ENCODE measurements at regions not wholly inside any gene's neighbourhood (a gene's known extent, or its start where the extent isn't known, plus 50 kb on each side); places are given as distances from the start of the nearest gene placed in this dataset.

DNA sequence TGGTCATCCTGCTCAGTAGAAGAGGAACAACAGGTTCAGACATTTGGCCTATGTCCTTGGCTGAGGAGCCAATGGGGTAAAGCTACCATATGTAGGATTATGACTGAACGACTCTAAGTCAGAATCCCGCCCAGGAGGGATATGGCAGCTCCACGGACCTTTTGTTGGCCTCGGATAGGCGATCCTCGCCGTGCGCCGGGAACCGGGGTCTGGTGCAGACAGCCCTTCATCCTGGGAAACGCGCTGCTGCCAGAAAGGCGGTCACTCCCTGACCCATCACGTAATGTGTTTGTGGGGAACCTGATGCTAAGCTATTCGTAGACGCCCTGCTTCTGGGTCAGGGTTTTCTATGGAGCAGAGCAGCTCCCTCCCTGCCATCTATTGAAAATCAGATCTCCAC is 178.9 kb upstream of the ALG10B start:
- TF ChIP-seq, protein P1, sequence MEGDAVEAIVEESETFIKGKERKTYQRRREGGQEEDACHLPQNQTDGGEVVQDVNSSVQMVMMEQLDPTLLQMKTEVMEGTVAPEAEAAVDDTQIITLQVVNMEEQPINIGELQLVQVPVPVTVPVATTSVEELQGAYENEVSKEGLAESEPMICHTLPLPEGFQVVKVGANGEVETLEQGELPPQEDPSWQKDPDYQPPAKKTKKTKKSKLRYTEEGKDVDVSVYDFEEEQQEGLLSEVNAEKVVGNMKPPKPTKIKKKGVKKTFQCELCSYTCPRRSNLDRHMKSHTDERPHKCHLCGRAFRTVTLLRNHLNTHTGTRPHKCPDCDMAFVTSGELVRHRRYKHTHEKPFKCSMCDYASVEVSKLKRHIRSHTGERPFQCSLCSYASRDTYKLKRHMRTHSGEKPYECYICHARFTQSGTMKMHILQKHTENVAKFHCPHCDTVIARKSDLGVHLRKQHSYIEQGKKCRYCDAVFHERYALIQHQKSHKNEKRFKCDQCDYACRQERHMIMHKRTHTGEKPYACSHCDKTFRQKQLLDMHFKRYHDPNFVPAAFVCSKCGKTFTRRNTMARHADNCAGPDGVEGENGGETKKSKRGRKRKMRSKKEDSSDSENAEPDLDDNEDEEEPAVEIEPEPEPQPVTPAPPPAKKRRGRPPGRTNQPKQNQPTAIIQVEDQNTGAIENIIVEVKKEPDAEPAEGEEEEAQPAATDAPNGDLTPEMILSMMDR (IDR thresholded peaks at IDR 0.05), result no peak
- no peak for TF ChIP-seq POLR2A (IDR thresholded peaks at IDR 0.05)
- no peak for TF ChIP-seq EP300 (IDR thresholded peaks at IDR 0.05)

Data from tibial nerve (tissue), 4 donors.